C4-2B (cell line): ENCODE measurements at regions not wholly inside any gene's neighbourhood (a gene's known extent, or its start where the extent isn't known, plus 50 kb on each side); places are given as distances from the start of the nearest gene placed in this dataset.

ENCODE experiments used
- H3K27ac ChIP-seq: fragments of 450-650 bp; 2 replicates; pipeline ENCODE4 v1.5.1; 2017
- ZFX ChIP-seq: fragments of 450-650 bp; IDR thresholded peaks from 2 replicates; pipeline ENCODE4 v1.6.1; 2017
- TF ChIP-seq, protein P1 (sequence below): fragments of 450-650 bp; conservative IDR thresholded peaks from 2 replicates; pipeline ENCODE4 v1.5.1; 2017; ENCODE audit warnings: mild to moderate bottlenecking

GRCh38 chr6:121657972-121658371, 222.5 kb downstream of the GJA1 start:
- no peak overlapping the region for H3K27ac ChIP-seq
- no peak for TF ChIP-seq ZFX

DNA sequence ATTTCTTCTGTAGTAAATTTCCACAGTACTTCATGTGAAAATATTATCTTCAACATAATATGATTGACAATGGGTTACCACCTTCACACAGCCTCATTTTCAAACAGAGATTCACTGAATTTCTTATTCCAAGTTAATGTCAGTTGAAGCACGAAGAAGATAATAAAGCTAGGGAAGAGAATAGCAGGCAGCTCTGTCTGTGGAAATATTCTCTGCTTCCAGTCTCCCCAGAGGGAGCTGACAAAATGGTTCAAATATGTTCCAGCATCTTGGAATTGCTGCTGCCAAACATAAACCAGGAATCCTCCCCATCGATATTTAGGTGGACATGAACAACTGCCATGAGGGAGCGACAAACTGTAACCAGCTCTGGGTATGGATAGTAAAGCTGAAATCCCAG, 224.8 kb downstream of the GJA1 start:
- TF ChIP-seq, protein P1, sequence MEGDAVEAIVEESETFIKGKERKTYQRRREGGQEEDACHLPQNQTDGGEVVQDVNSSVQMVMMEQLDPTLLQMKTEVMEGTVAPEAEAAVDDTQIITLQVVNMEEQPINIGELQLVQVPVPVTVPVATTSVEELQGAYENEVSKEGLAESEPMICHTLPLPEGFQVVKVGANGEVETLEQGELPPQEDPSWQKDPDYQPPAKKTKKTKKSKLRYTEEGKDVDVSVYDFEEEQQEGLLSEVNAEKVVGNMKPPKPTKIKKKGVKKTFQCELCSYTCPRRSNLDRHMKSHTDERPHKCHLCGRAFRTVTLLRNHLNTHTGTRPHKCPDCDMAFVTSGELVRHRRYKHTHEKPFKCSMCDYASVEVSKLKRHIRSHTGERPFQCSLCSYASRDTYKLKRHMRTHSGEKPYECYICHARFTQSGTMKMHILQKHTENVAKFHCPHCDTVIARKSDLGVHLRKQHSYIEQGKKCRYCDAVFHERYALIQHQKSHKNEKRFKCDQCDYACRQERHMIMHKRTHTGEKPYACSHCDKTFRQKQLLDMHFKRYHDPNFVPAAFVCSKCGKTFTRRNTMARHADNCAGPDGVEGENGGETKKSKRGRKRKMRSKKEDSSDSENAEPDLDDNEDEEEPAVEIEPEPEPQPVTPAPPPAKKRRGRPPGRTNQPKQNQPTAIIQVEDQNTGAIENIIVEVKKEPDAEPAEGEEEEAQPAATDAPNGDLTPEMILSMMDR, result no peak
- H3K27ac ChIP-seq, result no peak overlapping the region

DNA sequence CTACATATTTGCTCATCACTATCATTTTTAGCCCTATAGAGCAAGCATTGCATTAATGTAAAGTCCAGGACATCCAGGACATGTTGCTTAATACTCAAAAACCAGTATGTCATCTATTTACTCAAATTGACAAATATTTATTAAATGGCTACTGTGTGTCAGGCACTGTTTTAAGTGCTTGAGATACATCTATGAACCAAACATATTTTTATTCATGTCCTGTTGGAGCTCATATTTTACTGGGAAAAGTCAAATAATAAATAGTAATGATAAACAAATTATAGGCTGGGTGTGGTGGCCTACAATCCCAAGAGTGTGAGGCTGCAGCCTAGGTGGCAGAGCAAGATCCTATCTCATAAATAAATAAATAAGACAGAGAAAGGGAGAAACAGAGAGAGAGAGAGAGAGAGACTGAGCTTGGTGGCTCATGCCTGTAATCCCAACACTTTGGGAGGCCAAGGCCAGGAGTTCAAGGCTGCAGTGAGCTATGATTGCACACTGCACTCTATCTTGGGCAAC, 227.9 kb downstream of the GJA1 start:
- no peak overlapping the region for H3K27ac ChIP-seq
- TF ChIP-seq ZFX, result no peak
- TF ChIP-seq, protein P1, result no peak

DNA sequence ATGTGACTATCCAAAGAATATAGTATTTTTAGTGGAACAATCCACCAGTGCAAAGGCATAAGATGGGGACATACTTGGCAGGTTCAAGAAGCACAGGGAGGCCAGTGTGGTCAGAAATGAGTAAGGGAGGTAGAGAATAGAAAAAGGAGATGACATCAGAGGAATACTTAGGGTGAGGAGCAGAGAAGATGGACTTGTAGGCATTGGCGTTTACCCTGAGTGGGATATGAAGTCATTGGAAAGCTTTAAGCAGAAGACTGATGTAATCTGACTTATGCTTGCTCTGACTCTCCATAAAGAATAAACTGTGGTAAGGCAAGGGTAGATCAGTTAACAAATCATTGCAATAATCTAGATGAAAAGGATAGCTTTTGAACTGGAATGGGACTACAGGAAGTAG, 228.7 kb downstream of the GJA1 start:
- TF ChIP-seq, protein P1, result no peak
- no peak for TF ChIP-seq ZFX

GRCh38 chr6:121666814-121667213, 231.4 kb downstream of the GJA1 start:
- no peak overlapping the region for H3K27ac ChIP-seq
- TF ChIP-seq, protein P1, result no peak
- no peak for TF ChIP-seq ZFX

More for the DNA sequence above, 228.7 kb downstream of the GJA1 start:
- H3K27ac ChIP-seq, result no peak overlapping the region

- no peak for TF ChIP-seq ZFX
- TF ChIP-seq, protein P1, result no peak
- no peak overlapping the region for H3K27ac ChIP-seq
Observed at GRCh38 chr6:121668259-121668658, 232.8 kb downstream of the GJA1 start.

- no peak overlapping the region for H3K27ac ChIP-seq
- no peak for TF ChIP-seq ZFX
- TF ChIP-seq, protein P1, result no peak
Observed at GRCh38 chr6:121670511-121670910, 235.1 kb downstream of the GJA1 start.

DNA sequence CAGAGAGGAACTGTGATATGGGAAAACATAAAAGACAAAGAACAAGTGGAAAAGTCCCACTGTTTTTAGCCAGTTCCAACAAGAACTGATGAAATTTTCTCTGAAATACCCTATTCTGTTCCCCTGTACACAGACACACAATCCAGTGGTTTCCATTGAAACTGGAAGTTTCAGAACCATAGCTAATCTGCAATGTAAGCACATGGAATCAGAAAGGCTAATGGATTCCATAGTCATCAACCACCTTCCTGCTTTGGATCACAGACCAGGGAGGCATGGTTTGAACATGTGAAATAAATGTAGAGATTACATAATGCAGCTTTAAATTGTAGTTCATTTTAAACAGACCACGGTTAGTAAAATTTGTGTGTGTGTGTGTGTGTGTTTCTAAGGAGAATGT, 242.1 kb downstream of the GJA1 start:
- TF ChIP-seq, protein P1, result no peak
- no peak for TF ChIP-seq ZFX

More for the DNA sequence above, 242.1 kb downstream of the GJA1 start:
- no peak overlapping the region for H3K27ac ChIP-seq
